ENCODE measurements at regions not wholly inside any gene's neighbourhood (a gene's known extent, or its start where the extent isn't known, plus 50 kb on each side); places are given as distances from the start of the nearest gene placed in this dataset.

DNA sequence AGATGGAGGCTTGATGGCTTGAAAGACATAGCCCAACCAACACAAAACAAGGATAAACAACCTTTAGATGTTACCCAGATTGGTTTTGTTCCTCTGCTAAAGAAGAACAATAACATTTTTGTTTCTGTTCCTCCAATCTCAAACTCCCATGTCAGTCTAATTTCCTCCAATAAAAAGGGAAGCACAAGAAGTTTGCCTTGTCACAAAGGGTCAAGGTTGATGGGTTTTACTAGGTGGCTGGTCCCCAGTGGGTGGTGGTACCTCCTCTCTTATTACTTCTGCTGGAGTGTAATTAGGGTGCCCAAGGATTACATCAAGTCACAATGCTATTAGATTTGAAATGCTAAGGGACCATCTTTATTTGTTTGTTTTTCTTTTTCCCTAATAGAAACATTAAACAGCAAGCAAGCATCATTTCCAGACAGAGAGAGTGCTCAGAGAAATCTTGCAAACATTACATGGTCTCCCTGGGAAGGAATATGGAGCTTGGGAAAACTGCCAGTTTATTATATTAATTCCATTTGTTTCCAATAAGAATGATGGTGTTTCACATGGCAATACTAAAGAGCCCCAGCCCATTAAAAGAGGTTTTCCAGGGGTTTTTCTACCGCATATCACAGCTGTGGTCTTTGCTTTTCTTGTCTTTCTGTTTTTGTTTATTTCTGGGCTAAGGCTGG, 78.3 kb upstream of the AOAH start:
- DNase-seq, result no peak

GRCh38 chr7:36796850-36797536, 72.7 kb upstream of the AOAH start:
- DNase-seq, result no peak

DNA sequence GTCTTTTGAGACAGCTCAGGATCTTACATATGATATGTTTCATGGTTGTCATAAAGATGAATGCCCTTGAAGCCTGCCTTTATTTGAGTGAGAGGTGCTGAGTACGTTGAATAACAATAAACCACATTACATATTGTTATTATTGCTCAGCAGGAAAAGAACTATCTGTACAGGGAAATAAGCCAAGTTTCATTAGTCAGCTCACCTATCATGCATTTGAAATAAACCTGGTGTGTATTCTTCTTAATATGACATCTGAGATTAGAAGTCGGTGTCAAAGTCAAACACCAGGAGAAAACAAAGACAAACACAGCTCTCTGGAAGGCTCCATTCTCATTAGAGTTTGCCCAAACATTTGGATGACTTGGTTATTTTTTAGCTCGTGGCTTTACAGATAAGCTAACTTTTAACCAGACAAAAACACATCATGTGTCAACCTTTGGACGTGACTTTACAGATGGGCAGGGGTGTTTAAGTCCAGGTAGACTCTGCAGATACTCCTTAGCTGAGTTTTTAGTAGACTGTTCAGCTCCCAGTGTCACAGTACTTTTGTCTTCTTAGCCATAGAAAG, 71.2 kb upstream of the AOAH start:
- DNase-seq, result no peak

- DNase-seq, result no peak
These were observed 70.4 kb upstream of the AOAH start for GRCh38 chr7:36794689-36795088.

DNA sequence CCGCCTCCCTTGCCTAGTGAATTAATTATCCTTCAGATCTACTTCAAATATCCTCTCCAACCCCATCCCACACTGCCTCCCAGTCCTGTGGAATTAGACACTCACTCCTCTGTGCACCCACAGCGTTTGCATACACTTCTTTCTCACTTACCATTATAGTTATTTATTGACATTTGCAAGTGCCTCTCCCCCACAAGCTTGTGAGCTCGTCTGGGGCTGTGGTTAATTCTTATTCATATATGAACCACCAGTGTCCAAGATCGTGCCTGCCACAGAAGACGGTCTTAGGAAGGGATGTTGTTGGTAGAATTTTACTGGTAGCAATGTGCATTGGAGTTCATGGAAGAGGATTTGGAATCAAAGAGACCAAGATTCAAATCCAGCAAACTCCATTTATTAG, 68.1 kb upstream of the AOAH start:
- no peak for DNase-seq

- no peak for DNase-seq
These were observed 66.1 kb upstream of the AOAH start for GRCh38 chr7:36790311-36790787.

- DNase-seq, result no peak
These were observed 64.7 kb upstream of the AOAH start for GRCh38 chr7:36788825-36789470.

GRCh38 chr7:36787933-36788378, 63.7 kb upstream of the AOAH start:
- no peak for DNase-seq

- peak; percentile 21 to 26 for DNase-seq
These were observed 61.0 kb upstream of the AOAH start for GRCh38 chr7:36784991-36785940.

GRCh38 chr7:36781011-36781738, 56.9 kb upstream of the AOAH start:
- no peak for DNase-seq

- no peak for DNase-seq
These were observed 53.6 kb upstream of the AOAH start for GRCh38 chr7:36777855-36778254.

- no peak for DNase-seq
These were observed 52.8 kb upstream of the AOAH start for GRCh38 chr7:36777062-36777461.

- DNase-seq, result no peak
These were observed 51.4 kb upstream of the AOAH start for GRCh38 chr7:36775676-36776075.

DNA sequence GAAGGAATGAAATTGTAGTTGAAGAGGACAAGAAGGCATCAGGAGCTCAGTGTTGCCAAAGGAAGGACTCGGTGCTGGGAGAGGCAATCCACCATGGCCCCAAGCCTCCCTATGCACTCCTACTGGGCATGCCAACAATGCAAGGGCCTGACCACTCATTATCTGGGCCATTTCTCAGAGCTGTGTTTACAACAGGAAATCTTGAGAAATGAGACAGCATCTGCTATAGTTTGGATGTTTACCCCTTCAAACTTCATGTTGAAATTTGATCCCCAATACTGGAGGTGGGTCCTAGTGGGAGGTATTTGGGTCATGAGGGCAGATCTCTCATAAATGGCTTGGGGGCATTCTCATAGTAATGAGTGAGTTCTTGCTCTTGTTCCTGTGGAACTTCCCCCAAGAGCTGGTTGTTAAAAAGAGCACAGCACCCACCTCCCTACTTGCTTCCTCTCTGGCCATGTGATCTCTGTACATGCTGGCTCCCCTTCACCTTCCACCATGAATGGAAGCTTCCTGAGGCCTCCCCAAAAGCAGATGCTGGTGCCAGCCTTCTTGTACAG, 50.8 kb upstream of the AOAH start:
- DNase-seq, result no peak

All from stimulated activated CD4-positive, alpha-beta T cell treated with anti-CD3 and anti-CD28 coated beads, Interleukin-2, amount 100 ng/mL, for 48 hours (primary cell).